K562 (cell line): ENCODE measurements at regions not wholly inside any gene's neighbourhood (a gene's known extent, or its start where the extent isn't known, plus 50 kb on each side); places are given as distances from the start of the nearest gene placed in this dataset.
A peak's percentile ranks its signal among the peaks of the same experiment; 100 is the strongest.

Source experiments
- ATAC-seq: fragments of 200-7000 bp; cut with Tn5 transposase; 3 replicates; pipeline ENCODE4 v1.9.1; 2020; ENCODE audit warnings: moderate library complexity
- BruUV-seq: library from RNA; stranded (reverse); fragments of 400-500 nt; replicated peaks from 2 replicates; lab custom pipeline; 2021; lab: Mats Ljungman, UMichigan
- CTCF ChIA-PET: fragments of 300-600 bp; formaldehyde crosslinking; extraction: SDS; loops from one replicate; lab custom pipeline; 2021; ENCODE audit warnings: low intra/inter-chr PET ratio; lab: Yijun Ruan, JAX
- POLR2A ChIA-PET: fragments of 300-600, 350-650 bp; sonication (Branson Sonifier 250); formaldehyde crosslinking; extraction: SDS; loops from one replicate; lab custom pipeline; 2021; ENCODE audit warnings: antibody characterized with exemption, inconsistent platforms; lab: Yijun Ruan, JAX
- DNase-seq, 4 experiments: peaks; one replicate each; pipeline versions ENCODE4 v3.0.0 to v3.0.0-alpha.2; 2011 to 2018; ENCODE audit warnings: low spot score in 3 of 4, mixed read lengths in 3 of 4; ENCODE audit errors: extremely low read depth in 1 of 4
- FAIRE-seq: peaks from 2 replicates; lab custom pipeline; 2011; peaks lifted over from hg19 to GRCh38; lab: Jason Lieb, UNC
- H2AFZ ChIP-seq: 2 replicates; pipeline ENCODE4 v1.6.0; 2011; ENCODE audit warnings: low read depth, low read length, control low read depth, inconsistent platforms
- H3K27ac ChIP-seq: fragments of 200-600 bp; 3 replicates; pipeline ENCODE4 v1.8.0; 2011; ENCODE audit warnings: low read depth, mild to moderate bottlenecking, control low read depth, inconsistent platforms, low read length, moderate library complexity, mixed read lengths; ENCODE audit errors: extremely low read depth
- H3K27me3 ChIP-seq, 2 experiments: fragments of 300-600 bp in 1 of 2; 2 replicates in 1 of 2; 3 replicates in 1 of 2; pipeline versions ENCODE4 v1.6.0 to v1.8.0; 2011; ENCODE audit warnings: inconsistent platforms in 2 of 2, low read length in 2 of 2, mild to moderate bottlenecking in 1 of 2, mixed read lengths in 1 of 2, moderate library complexity in 1 of 2; ENCODE audit not compliant: control insufficient read depth in 2 of 2, insufficient read depth in 2 of 2
- H3K36me3 ChIP-seq: fragments of 300-600 bp; 3 replicates; pipeline ENCODE4 v1.8.0; 2011; ENCODE audit warnings: mild to moderate bottlenecking, low read length, inconsistent platforms; ENCODE audit not compliant: control insufficient read depth, insufficient read depth
- H3K4me1 ChIP-seq, 2 experiments: fragments of 200-600 bp in 1 of 2; replicated peaks in 1 of 2; 2 replicates in 1 of 2; 3 replicates in 1 of 2; pipeline versions ENCODE4 v1.5.1 to v1.8.0; 2011; ENCODE audit warnings: inconsistent platforms in 2 of 2, low read length in 2 of 2, mild to moderate bottlenecking in 1 of 2, mixed read lengths in 1 of 2, moderate library complexity in 1 of 2; ENCODE audit not compliant: control insufficient read depth in 2 of 2, insufficient read depth in 2 of 2
- H3K4me2 ChIP-seq: 2 replicates; pipeline ENCODE4 v1.6.1; 2011; ENCODE audit warnings: low read length, control low read depth, inconsistent platforms, mixed read lengths; ENCODE audit not compliant: insufficient read depth
- H3K4me3 ChIP-seq: fragments of 200-600 bp; sonication (generic), shearing (Covaris generic); 2 replicates; pipeline ENCODE4 v1.5.1; 2016; ENCODE audit warnings: control low read depth, inconsistent platforms
- H3K79me2 ChIP-seq: fragments of 200-600 bp; 3 replicates; pipeline ENCODE4 v1.8.0; 2011; ENCODE audit warnings: low read length, inconsistent platforms; ENCODE audit not compliant: control insufficient read depth, insufficient read depth
- H3K9ac ChIP-seq, 2 experiments: 2 replicates each; pipeline versions ENCODE4 v1.6.0 to v1.6.1; 2011; ENCODE audit warnings: low read depth in 2 of 2, low read length in 2 of 2, control low read depth in 1 of 2, inconsistent platforms in 1 of 2, mild to moderate bottlenecking in 1 of 2, mixed read lengths in 1 of 2; ENCODE audit not compliant: insufficient read depth in 1 of 2
- H3K9me1 ChIP-seq: one replicate; pipeline ENCODE4 v1.6.0; 2011; ENCODE audit warnings: inconsistent platforms, mild to moderate bottlenecking, low read length, moderate library complexity; ENCODE audit not compliant: control insufficient read depth, insufficient read depth
- H3K9me3 ChIP-seq: replicated peaks from 2 replicates; pipeline ENCODE4 v1.5.1; 2011; ENCODE audit warnings: low read depth, low read length, inconsistent platforms; ENCODE audit not compliant: control insufficient read depth, insufficient read depth
- H4K20me1 ChIP-seq: replicated peaks from 2 replicates; pipeline ENCODE4 v1.6.1; 2011; ENCODE audit warnings: low read length, inconsistent platforms, mixed read lengths; ENCODE audit not compliant: control insufficient read depth, insufficient read depth
- CBX3 ChIP-seq, 2 experiments: IDR thresholded peaks; 1 replicate in 1 of 2; 2 replicates in 1 of 2; pipeline ENCODE4 v1.6.1; 2012; ENCODE audit warnings: inconsistent platforms in 2 of 2, low read length in 2 of 2, borderline replicate concordance in 1 of 2, control low read depth in 1 of 2
- CCAR2 ChIP-seq: fragments of 200-400 bp; formaldehyde crosslinking; IDR thresholded peaks from 2 replicates; pipeline ENCODE4 v1.6.1; 2017; ENCODE audit warnings: mild to moderate bottlenecking, low read depth, low read length
- CEBPB ChIP-seq: fragments of 450-650 bp; IDR thresholded peaks from 2 replicates; pipeline ENCODE4 v1.6.1; 2016; ENCODE audit warnings: missing genetic modification characterization, missing compliant biosample characterization
- CEBPG ChIP-seq, 3 experiments: fragments of 200-800 bp in 1 of 3; sonication (Bioruptor generic) in 1 of 3; sonication (generic) in 1 of 3; formaldehyde crosslinking in 1 of 3; IDR thresholded peaks in 2 of 3; conservative IDR thresholded peaks in 1 of 3; 2 replicates each; pipeline versions ENCODE4 v1.6.1 to v1.8.0; 2016 to 2022; ENCODE audit warnings: missing compliant biosample characterization in 2 of 3, missing genetic modification characterization in 2 of 3, mild to moderate bottlenecking in 1 of 3, missing genetic modification reagents in 1 of 3
- HNRNPH1 ChIP-seq: fragments of 200-400 bp; formaldehyde crosslinking; optimal IDR thresholded peaks from 2 replicates; pipeline ENCODE3; 2017; ENCODE audit warnings: low read depth, mild to moderate bottlenecking, low read length, moderate library complexity
- KHSRP ChIP-seq: fragments of 450-650 bp; IDR thresholded peaks from 2 replicates; pipeline ENCODE4 v1.6.1; 2017
- MTA2 ChIP-seq: fragments of 450-650 bp; IDR thresholded peaks from 2 replicates; pipeline ENCODE4 v1.6.1; 2016; ENCODE audit warnings: low read depth
- MTA3 ChIP-seq: fragments of 450-650 bp; formaldehyde crosslinking; IDR thresholded peaks from 2 replicates; pipeline ENCODE4 v1.6.1; 2017; ENCODE audit warnings: mild to moderate bottlenecking, borderline replicate concordance
- NR2C1 ChIP-seq, 2 experiments: fragments of 450-650 bp; IDR thresholded peaks; 2 replicates each; pipeline ENCODE4 v1.6.1; 2017; ENCODE audit warnings: mild to moderate bottlenecking in 2 of 2, antibody characterized with exemption in 1 of 2, inconsistent platforms in 1 of 2, missing compliant biosample characterization in 1 of 2, missing genetic modification characterization in 1 of 2
- PTRF ChIP-seq: fragments of 450-650 bp; IDR thresholded peaks from 2 replicates; pipeline ENCODE4 v1.6.1; 2016; ENCODE audit warnings: mild to moderate bottlenecking, missing genetic modification characterization, missing compliant biosample characterization
- ZNF124 ChIP-seq: sonication (generic); formaldehyde crosslinking; IDR thresholded peaks from 2 replicates; pipeline ENCODE4 v1.8.1; 2022; ENCODE audit warnings: missing genetic modification reagents
- ZNF75A ChIP-seq: fragments of 450-650 bp; formaldehyde crosslinking; IDR thresholded peaks from 2 replicates; pipeline ENCODE4 v1.4.0; 2020; ENCODE audit warnings: mild to moderate bottlenecking
- WGBS: fragments of 100-300 bp; shearing (Covaris generic); methylation state at CpG from one replicate; pipeline ENCODE4 v1.1.6; 2016; ENCODE audit warnings: low coverage, mixed read lengths; ENCODE audit not compliant: insufficient coverage; ENCODE audit errors: missing lambda C conversion rate; 5-methylcytosine and 5-hydroxymethylcytosine counted together
- in situ Hi-C: fragments of 300-500 bp; cut with MboI; formaldehyde crosslinking; loops from 4 replicates; pipeline ENCODE4 v1.15.0; 2018; ENCODE audit warnings: inconsistent platforms, mixed read lengths
- intact Hi-C: fragments of 100-400 bp; cut with micrococcal nuclease; formaldehyde crosslinking; loops from 2 replicates; pipeline ENCODE4 v1.14.2; 2022
- TF ChIP-seq, protein P1 (sequence below): fragments of 450-650 bp; formaldehyde crosslinking; conservative IDR thresholded peaks from 2 replicates; pipeline ENCODE4 v1.4.0; 2022; ENCODE audit warnings: mild to moderate bottlenecking, missing genetic modification characterization

DNA sequence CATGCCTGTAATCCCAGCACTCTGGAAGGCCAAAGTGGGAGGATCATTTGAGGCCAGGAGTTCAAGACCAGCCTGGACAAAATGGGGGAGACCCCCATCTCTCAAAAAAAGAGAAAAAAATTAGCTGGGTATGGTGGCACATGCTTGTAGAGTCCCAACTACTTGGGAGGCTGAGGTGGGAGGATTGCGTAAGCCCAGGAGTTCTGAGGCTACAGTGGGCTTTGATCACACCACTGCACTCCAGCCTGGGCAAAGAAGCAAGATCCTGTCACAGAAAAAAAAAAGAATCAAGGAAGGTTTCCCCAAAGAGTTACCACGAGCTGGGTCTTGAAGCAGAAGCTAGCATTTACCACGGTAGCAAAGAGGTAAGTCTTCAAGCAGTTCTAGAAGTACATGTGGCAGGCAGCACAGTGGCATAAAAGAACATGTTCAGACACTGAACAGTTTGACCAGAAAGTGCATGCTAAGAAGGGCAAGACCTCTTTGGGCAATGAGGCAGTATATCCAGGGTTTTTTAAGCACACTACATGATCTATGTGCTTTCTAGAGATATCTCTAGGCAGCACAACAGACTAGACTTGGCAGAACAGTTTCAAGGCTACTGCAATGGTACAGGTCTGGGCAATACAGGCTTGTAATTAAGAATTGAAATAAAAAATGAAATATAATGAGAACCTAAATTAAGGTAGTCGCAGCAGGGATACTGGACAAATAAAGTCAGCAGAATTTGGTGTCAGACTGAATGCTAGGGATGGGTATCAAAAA is 418.5 kb downstream of the SHQ1 start:
- Histone ChIP-seq H3K4me3 (no peak overlapping the region), H3K27ac (no peak overlapping the region), H4K20me1 (peaks cover 33% of the 10 kb centered on the region), H3K27me3 (no peaks in the 10 kb centered on the region), H3K9ac (no peak overlapping the region), H2AFZ (no peak overlapping the region), H3K4me1 (peaks cover 0 to 21% of the 10 kb centered on the region in 2 experiments; a peak in 3 of 5 replicates), H3K9me1 (no peaks in the 10 kb centered on the region), H3K36me3 (peaks cover 4% of the 10 kb centered on the region; the same call in 1 of the 3 replicates), H3K4me2 (no peak overlapping the region), H3K79me2 (peaks cover 96% of the 10 kb centered on the region), H3K9me3 (no peaks in the 10 kb centered on the region)
- DNase-seq (no peak), FAIRE-seq (no peak), ATAC-seq (peak; percentile 49)
- ChIA-PET CTCF (no interaction called here), POLR2A (interaction anchor here (0.6 to 1.6 kb wide), 3 partner anchors 11 to 90 kb away, joined by 3 to 4 read pairs (median 3); no protein-coding TSS in a partner anchor)
- in situ Hi-C loops (no loop called here), intact Hi-C loops (no loop called here)
- no peak for TF ChIP-seq ZNF124 (CRISPR knock-in tag)
- no peak; the same call in 1 of the 2 replicates for TF ChIP-seq CEBPG (CRISPR knock-in tag; IDR thresholded peaks at IDR 0.05)
- peak in 1 of 2 experiments; percentile 40; a peak in 1 of 4 replicates for TF ChIP-seq CEBPG (tag; conservative IDR thresholded peaks at IDR 0.05 in 1 of 2, IDR thresholded peaks at IDR 0.05 in 1 of 2)
- TF ChIP-seq CEBPB (tag), result peak; percentile 80
- 38% methylated on average over 4 of the region's 4 CpGs for WGBS
- BruUV-seq, result no TSS peak

DNA sequence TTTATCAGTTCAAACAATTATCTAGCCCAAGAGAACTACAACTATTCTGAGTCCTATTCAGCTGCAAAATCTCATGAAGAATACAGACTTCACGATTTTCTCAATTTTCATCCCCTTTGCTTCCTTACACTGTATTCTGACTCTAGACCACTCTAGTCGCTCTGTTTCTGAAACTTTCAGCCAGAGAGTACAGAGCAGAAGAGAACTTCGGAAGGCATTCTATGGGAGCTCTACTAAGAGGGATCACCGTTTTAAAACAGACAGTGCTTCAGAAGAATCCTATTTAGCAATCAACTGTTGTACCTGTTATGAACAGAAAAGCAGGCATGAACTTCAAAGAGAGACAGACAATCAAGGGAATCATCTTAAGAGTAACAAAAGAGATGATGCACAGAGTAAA is 419.4 kb downstream of the SHQ1 start:
- no TSS peak for BruUV-seq
- TF ChIP-seq MTA2 (no peak), ZNF75A (CRISPR knock-in tag) (no peak), CBX3 (IDR thresholded peaks at IDR 0.05; ENCODE audit: borderline replicate concordance in 1 of 2, low read length in 2 of 2) (no peak), KHSRP (no peak), CCAR2 (no peak), HNRNPH1 (no peak), NR2C1 (IDR thresholded peaks at IDR 0.05) (no peak), NR2C1 (tag; IDR thresholded peaks at IDR 0.05) (no peak), PTRF (no peak), MTA3 (no peak)
- TF ChIP-seq, protein P1, sequence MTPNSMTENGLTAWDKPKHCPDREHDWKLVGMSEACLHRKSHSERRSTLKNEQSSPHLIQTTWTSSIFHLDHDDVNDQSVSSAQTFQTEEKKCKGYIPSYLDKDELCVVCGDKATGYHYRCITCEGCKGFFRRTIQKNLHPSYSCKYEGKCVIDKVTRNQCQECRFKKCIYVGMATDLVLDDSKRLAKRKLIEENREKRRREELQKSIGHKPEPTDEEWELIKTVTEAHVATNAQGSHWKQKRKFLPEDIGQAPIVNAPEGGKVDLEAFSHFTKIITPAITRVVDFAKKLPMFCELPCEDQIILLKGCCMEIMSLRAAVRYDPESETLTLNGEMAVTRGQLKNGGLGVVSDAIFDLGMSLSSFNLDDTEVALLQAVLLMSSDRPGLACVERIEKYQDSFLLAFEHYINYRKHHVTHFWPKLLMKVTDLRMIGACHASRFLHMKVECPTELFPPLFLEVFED, result no peak

More for the DNA sequence above, 419.4 kb downstream of the SHQ1 start:
- Histone ChIP-seq H3K9ac (no peak overlapping the region), H4K20me1 (peaks cover 28% of the 10 kb centered on the region), H3K36me3 (peaks cover 2% of the 10 kb centered on the region; the same call in 1 of the 3 replicates), H3K27me3 (no peaks in the 10 kb centered on the region), H3K79me2 (peaks cover 96% of the 10 kb centered on the region), H3K27ac (no peak overlapping the region; the same call in 2 of the 3 replicates), H3K9me3 (no peaks in the 10 kb centered on the region), H3K4me2 (no peak overlapping the region), H3K4me1 (peaks cover 0 to 19% of the 10 kb centered on the region in 2 experiments; a peak in 3 of 5 replicates), H3K4me3 (no peak overlapping the region), H2AFZ (no peak overlapping the region), H3K9me1 (no peaks in the 10 kb centered on the region)
- in situ Hi-C loops (no loop called here), intact Hi-C loops (no loop called here)
- FAIRE-seq (no peak), ATAC-seq (peak; percentile 60), DNase-seq (no peak)
- 21% methylated on average over 4 of the region's 4 CpGs for WGBS
- ChIA-PET CTCF (no interaction called here), POLR2A (interaction anchor here (0.8 to 0.9 kb wide), 2 partner anchors 17 to 208 kb away, joined by 3 read pairs; no protein-coding TSS in a partner anchor)
